Hepatocyte (in vitro differentiated cells): ENCODE measurements at regions not wholly inside any gene's neighbourhood (a gene's known extent, or its start where the extent isn't known, plus 50 kb on each side); places are given as distances from the start of the nearest gene placed in this dataset.

Source experiments
- DNase-seq: peaks from one replicate; pipeline ENCODE4 v3.0.0-alpha.2; 2016; ENCODE audit warnings: low spot score
- H2AFZ ChIP-seq: fragments of 200-600 bp; sonication (generic); 2 replicates; pipeline ENCODE4 v1.6.0; 2016; ENCODE audit warnings: antibody characterized with exemption, mild to moderate bottlenecking
- H3K27ac ChIP-seq: fragments of 200-600 bp; sonication (generic); 2 replicates; pipeline ENCODE4 v1.5.1; 2016; ENCODE audit warnings: mild to moderate bottlenecking
- H3K27me3 ChIP-seq: fragments of 200-600 bp; sonication (generic); 2 replicates; pipeline ENCODE4 v1.6.1; 2016
- H3K36me3 ChIP-seq: fragments of 200-600 bp; sonication (generic); replicated peaks from 2 replicates; pipeline ENCODE4 v1.5.1; 2016; ENCODE audit warnings: low read depth; ENCODE audit not compliant: insufficient read depth
- H3K4me1 ChIP-seq: fragments of 200-600 bp; sonication (generic); 2 replicates; pipeline ENCODE4 v1.5.1; 2016; ENCODE audit warnings: mild to moderate bottlenecking, moderate library complexity; ENCODE audit not compliant: insufficient read depth
- H3K4me2 ChIP-seq: fragments of 200-600 bp; sonication (generic); 2 replicates; pipeline ENCODE4 v1.6.0; 2016
- H3K4me3 ChIP-seq: fragments of 200-600 bp; sonication (generic); 2 replicates; pipeline ENCODE4 v1.5.1; 2016; ENCODE audit warnings: mild to moderate bottlenecking
- H3K79me2 ChIP-seq: fragments of 200-600 bp; sonication (generic); 2 replicates; pipeline ENCODE4 v1.6.0; 2017; ENCODE audit warnings: mild to moderate bottlenecking
- H3K9me2 ChIP-seq: fragments of 200-600 bp; sonication (generic); replicated peaks from 2 replicates; pipeline ENCODE4 v1.6.0; 2017; ENCODE audit warnings: mild to moderate bottlenecking; ENCODE audit not compliant: insufficient read depth
- H3K9me3 ChIP-seq: fragments of 200-600 bp; sonication (generic); 2 replicates; pipeline ENCODE4 v1.5.1; 2016; ENCODE audit warnings: low read depth, mild to moderate bottlenecking
- H4K20me1 ChIP-seq: fragments of 200-600 bp; sonication (generic); 2 replicates; pipeline ENCODE4 v1.6.0; 2016; ENCODE audit warnings: mild to moderate bottlenecking; ENCODE audit not compliant: insufficient read depth, poor library complexity, severe bottlenecking
- CTCF ChIP-seq: fragments of 200-600 bp; sonication (generic); IDR thresholded peaks from 2 replicates; pipeline ENCODE4 v1.5.1; 2016; ENCODE audit warnings: antibody characterized with exemption, mild to moderate bottlenecking; ENCODE audit not compliant: poor library complexity
- EZH2 ChIP-seq: fragments of 200-600 bp; sonication (generic); IDR thresholded peaks from 2 replicates; pipeline ENCODE4 v1.6.1; 2016; ENCODE audit warnings: antibody characterized with exemption, mild to moderate bottlenecking, borderline replicate concordance
- EZH2phosphoT487 ChIP-seq: fragments of 200-600 bp; sonication (generic); IDR thresholded peaks from one replicate; pipeline ENCODE4 v1.6.1; 2018; ENCODE audit warnings: antibody characterized with exemption, mild to moderate bottlenecking, low read depth, moderate library complexity; ENCODE audit not compliant: unreplicated experiment, severe bottlenecking
- WGBS: methylation state at CpG from one replicate; pipeline ENCODE4 v1.1.6; 2016; ENCODE audit warnings: low lambda C conversion rate; ENCODE audit errors: missing lambda C conversion rate; 5-methylcytosine and 5-hydroxymethylcytosine counted together

GRCh38 chr12:46610754-46611153, 215.0 kb downstream of the SLC38A4 start:
- no peak for TF ChIP-seq CTCF
- no peak for TF ChIP-seq EZH2
- no peaks in the 10 kb centered on the region for H3K36me3 ChIP-seq
- WGBS: 99% methylated on average over 3 of the region's 3 CpGs
- H3K27ac ChIP-seq: no peak overlapping the region
- H3K79me2 ChIP-seq: no peaks in the 10 kb centered on the region
- peaks cover 9% of the 10 kb centered on the region for H3K4me1 ChIP-seq
- H3K4me3 ChIP-seq: no peak overlapping the region
- no peak overlapping the region for H3K4me2 ChIP-seq
- no peak for DNase-seq
- H2AFZ ChIP-seq: no peak overlapping the region
- H3K9me2 ChIP-seq: no peaks in the 10 kb centered on the region
- no peaks in the 10 kb centered on the region for H3K27me3 ChIP-seq
- no peaks in the 10 kb centered on the region for H3K9me3 ChIP-seq
- H4K20me1 ChIP-seq: no peaks in the 10 kb centered on the region

- peak overlapping the region; percentile 61 for H3K27ac ChIP-seq
- H3K4me1 ChIP-seq: peaks cover 9% of the 10 kb centered on the region
- H2AFZ ChIP-seq: no peak overlapping the region
- H3K27me3 ChIP-seq: no peaks in the 10 kb centered on the region
- H3K79me2 ChIP-seq: no peaks in the 10 kb centered on the region
- TF ChIP-seq EZH2phosphoT487: no peak
- TF ChIP-seq CTCF: no peak
- TF ChIP-seq EZH2: no peak
- H3K9me2 ChIP-seq: no peaks in the 10 kb centered on the region
- no peaks in the 10 kb centered on the region for H3K36me3 ChIP-seq
- H3K4me3 ChIP-seq: no peak overlapping the region
- no peak overlapping the region for H3K4me2 ChIP-seq
- H3K9me3 ChIP-seq: no peaks in the 10 kb centered on the region
- DNase-seq: no peak
- no peaks in the 10 kb centered on the region for H4K20me1 ChIP-seq
- 96% methylated on average over 2 of the region's 2 CpGs for WGBS
Measured at GRCh38 chr12:46609674-46610073, 216.1 kb downstream of the SLC38A4 start.

- Histone ChIP-seq H3K36me3 (no peaks in the 10 kb centered on the region), H2AFZ (no peak overlapping the region), H3K9me2 (no peaks in the 10 kb centered on the region), H3K4me3 (no peak overlapping the region), H3K79me2 (no peaks in the 10 kb centered on the region), H3K4me2 (no peak overlapping the region), H3K27me3 (no peaks in the 10 kb centered on the region), H3K9me3 (no peaks in the 10 kb centered on the region), H3K4me1 (peaks cover 9% of the 10 kb centered on the region), H4K20me1 (no peaks in the 10 kb centered on the region), H3K27ac (peak overlapping the region; percentile 61)
- 70% methylated on average over 1 of the region's 1 CpG for WGBS
- no peak for TF ChIP-seq CTCF
- no peak for TF ChIP-seq EZH2
- no peak for TF ChIP-seq EZH2phosphoT487
- no peak for DNase-seq
Measured at GRCh38 chr12:46609273-46609623, 216.5 kb downstream of the SLC38A4 start.
